ENCODE measurements at regions not wholly inside any gene's neighbourhood (a gene's known extent, or its start where the extent isn't known, plus 50 kb on each side); places are given as distances from the start of the nearest gene placed in this dataset.

DNA sequence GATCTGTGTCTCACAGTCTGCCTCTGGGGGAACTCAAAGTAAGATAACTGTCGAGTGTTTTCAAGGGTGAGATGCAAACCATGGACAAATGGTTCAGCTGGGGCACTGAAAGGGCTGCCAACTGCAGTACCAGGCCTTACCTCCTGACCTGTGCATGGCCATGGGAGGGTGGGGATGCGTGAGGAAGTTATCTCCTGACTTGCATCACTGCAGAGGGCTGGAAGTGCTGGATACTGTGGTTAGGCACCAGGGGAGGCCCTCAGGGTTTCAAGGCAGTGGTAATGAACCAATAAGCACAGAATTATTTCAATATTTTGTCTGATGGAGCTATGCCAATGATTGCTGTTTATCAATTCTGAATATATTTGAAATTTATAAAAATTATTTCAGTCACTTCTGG is 159.2 kb downstream of the CYLD start:
- no peaks in the 10 kb centered on the region for H3K36me3 Mint-ChIP-seq
- no peak overlapping the region for H3K4me3 Mint-ChIP-seq
- H3K9me3 Mint-ChIP-seq (ENCODE audit: low read depth): no peaks in the 10 kb centered on the region
- DNase-seq (no peak), ATAC-seq (no peak)
- peaks cover 1% of the 10 kb centered on the region for H3K27me3 Mint-ChIP-seq
- H3K27ac Mint-ChIP-seq: no peak overlapping the region
- CTCF ChIA-PET: no interaction called here
- no peaks in the 10 kb centered on the region for H3K4me1 Mint-ChIP-seq

DNA sequence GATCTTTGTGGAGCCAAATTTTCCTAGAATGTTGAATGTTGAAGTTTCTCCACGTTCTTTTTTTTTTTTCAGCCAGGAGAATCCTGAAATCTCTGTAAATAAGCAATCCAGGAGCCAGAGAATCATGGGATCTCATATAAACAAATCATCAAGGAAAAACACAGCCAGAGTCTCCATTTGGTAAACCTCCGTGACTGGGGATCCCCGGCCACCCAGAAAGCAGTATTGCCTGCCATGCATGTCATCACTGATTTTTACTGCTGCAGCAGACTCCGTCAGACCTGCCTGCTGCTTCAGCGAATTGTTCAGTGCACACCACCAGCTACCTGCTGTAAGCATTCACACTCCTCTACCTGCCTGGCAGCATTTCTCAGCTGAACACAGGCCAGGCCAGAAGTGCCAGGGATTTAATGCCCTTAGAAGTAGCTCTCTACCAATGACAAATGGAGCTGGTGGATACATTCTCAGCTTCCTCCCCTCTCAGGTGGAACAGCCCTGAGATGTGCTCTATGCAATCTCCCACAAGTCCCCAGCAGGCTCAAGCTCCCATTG is 158.6 kb downstream of the CYLD start:
- CTCF ChIA-PET: no interaction called here
- Mint-ChIP-seq H3K4me3 (no peak overlapping the region), H3K4me1 (no peaks in the 10 kb centered on the region), H3K27me3 (peaks cover 6% of the 10 kb centered on the region), H3K36me3 (no peaks in the 10 kb centered on the region), H3K27ac (no peak overlapping the region), H3K9me3 (ENCODE audit: low read depth) (no peaks in the 10 kb centered on the region)
- no peak for DNase-seq
- no peak for ATAC-seq

DNA sequence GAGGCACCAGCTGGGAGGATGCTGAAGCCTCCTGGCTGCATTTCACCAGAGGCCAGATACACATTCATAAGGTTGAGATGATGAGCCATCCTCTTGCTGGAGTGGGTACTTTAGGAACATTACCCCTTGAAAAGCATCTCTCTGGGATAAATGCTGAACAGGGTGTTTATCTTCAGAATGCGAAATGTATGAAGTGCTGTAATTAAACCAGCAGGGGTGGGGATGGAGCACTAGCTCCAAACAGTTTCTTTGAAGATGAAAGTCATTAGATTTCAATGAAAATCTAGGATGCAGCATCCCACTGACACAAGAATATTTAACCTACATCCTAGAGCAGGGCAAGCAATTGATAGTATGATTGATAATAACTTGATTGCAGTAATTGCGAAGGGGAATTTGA is 158.1 kb downstream of the CYLD start:
- no peaks in the 10 kb centered on the region for H3K9me3 Mint-ChIP-seq (ENCODE audit: low read depth)
- ATAC-seq (no peak), DNase-seq (no peak)
- H3K36me3 Mint-ChIP-seq: no peaks in the 10 kb centered on the region
- H3K4me1 Mint-ChIP-seq: no peaks in the 10 kb centered on the region
- no peak overlapping the region for H3K27ac Mint-ChIP-seq
- peaks cover 6% of the 10 kb centered on the region for H3K27me3 Mint-ChIP-seq
- CTCF ChIA-PET: no interaction called here
- no peak overlapping the region for H3K4me3 Mint-ChIP-seq

DNA sequence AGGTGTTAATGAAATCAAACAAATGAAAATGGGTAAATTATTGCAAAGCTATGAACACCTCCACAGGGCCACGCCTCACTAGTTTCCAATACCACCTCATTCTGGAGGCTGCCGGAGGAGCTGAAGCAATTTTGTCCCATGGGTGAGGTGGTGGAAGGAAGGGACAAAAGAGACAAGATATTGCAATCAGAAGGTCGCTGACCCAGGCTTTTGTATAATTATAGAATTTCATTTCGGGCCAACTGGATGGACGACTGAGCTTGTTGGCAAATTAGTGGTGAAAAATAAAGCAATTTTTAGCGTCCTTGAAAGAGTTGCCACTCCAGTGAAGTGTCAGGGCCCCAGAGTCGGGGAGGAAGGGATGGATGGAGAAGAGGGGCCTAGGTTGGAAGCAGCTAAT is 147.9 kb downstream of the CYLD start:
- Mint-ChIP-seq H3K36me3 (no peaks in the 10 kb centered on the region), H3K4me1 (no peaks in the 10 kb centered on the region), H3K27ac (no peak overlapping the region), H3K4me3 (no peak overlapping the region), H3K9me3 (ENCODE audit: low read depth) (no peaks in the 10 kb centered on the region), H3K27me3 (no peaks in the 10 kb centered on the region)
- CTCF ChIA-PET: no interaction called here
- ATAC-seq: no peak
- no peak for DNase-seq

DNA sequence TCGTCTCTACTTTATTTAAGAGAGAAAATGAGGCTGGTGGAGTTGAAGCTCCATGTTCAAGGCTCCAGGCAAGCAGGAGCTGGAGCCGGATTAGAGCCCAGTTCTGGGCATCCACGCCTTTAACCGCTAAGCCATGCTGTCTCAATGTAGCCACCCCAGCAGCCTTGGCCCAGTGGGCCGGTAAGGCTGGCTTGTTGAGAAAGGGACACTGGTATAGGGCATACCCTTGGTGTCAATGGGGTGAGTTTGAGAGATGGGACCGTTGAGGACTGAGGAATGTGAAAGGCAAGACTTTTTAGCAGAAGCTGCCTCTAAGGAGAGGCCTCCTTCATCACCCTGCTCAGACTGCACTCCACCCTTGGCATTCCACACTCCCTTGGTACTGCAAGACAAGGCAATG is 147.4 kb downstream of the CYLD start:
- no peak overlapping the region for H3K27ac Mint-ChIP-seq
- CTCF ChIA-PET: no interaction called here
- H3K4me1 Mint-ChIP-seq: no peaks in the 10 kb centered on the region
- no peaks in the 10 kb centered on the region for H3K27me3 Mint-ChIP-seq
- no peak for DNase-seq
- H3K9me3 Mint-ChIP-seq (ENCODE audit: low read depth): no peaks in the 10 kb centered on the region
- no peaks in the 10 kb centered on the region for H3K36me3 Mint-ChIP-seq
- H3K4me3 Mint-ChIP-seq: no peak overlapping the region
- no peak for ATAC-seq

DNA sequence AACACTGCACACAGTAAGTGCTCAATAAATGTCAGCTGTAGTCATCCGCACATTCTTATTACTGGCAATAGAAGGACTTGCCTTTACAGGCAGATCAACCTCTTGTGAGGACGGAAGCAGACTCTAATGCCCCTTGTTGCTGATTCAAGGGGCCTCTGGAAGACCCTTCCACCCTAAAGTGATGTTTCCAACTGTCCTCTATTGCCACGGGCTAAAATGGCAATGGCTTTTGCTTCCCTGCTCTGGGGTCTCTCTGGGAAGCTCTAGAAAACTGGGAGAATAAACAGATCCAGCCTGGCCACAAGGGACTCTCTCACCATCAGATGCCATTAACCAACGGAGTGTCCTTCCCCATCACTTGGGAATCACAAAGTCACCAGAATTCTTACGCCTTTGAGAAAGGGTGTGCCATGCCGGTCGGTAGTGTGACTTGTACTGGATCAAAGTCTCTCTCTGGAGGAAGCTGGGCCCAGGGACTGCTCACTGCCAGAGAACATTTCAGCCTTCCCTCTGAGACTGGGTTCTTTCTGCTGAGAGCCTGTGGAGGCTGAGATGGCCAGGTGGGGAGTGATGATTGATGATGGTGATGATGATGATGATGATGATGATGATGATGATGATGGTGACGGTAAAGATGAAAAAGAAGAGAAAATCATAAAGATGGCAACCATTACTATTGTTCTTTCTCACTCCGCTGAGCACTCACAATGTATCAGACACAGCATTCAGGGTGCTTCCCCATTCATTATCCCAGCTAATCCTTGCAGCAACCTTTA is 146.8 kb downstream of the CYLD start:
- Mint-ChIP-seq H3K36me3 (no peaks in the 10 kb centered on the region), H3K27ac (no peak overlapping the region), H3K9me3 (ENCODE audit: low read depth) (peaks cover 2% of the 10 kb centered on the region), H3K27me3 (no peaks in the 10 kb centered on the region), H3K4me1 (no peaks in the 10 kb centered on the region), H3K4me3 (no peak overlapping the region)
- CTCF ChIA-PET: no interaction called here
- no peak for ATAC-seq
- DNase-seq: no peak

DNA sequence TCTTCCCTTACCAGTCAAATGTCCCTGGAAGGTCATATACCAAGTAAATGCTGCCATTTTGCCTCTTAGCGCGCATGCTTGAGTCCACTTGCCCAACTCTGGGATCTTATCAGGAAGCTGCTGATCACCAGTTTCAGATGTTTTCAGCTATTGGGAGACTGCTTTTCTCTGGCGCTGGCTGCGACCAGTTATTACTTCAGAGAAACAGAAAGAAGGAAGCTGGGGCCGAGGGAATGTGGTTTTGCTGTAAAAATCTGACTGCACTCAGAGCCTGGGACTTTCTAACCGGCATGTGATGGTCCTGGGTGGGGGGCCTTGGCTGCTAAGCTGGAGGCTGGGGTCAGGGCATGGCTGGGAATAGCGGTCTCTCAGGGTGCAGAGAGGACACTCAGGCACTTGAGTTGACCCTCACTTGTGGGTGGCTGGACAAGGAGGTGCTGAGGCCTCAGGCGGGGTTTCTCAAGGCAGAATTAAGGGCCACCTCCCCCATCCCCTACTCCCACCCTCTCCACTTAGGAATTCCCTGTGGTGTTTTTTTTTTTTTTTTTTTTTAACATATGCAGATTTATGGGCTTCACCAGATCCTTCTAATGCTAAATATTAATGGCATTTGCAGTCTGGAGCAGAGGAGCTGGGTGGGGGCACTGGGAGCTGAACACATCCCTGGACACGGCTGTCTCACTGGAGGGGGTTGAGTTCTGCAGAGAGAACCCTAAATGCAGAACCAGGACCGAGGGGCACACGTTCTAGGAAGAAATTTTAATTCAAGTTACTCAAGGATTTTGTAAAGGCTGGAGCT is 145.8 kb downstream of the CYLD start:
- Mint-ChIP-seq H3K27me3 (no peaks in the 10 kb centered on the region), H3K4me1 (no peaks in the 10 kb centered on the region), H3K36me3 (no peaks in the 10 kb centered on the region), H3K9me3 (ENCODE audit: low read depth) (peaks cover 2% of the 10 kb centered on the region), H3K4me3 (no peak overlapping the region), H3K27ac (no peak overlapping the region)
- DNase-seq (no peak), ATAC-seq (no peak)
- CTCF ChIA-PET: no interaction called here

DNA sequence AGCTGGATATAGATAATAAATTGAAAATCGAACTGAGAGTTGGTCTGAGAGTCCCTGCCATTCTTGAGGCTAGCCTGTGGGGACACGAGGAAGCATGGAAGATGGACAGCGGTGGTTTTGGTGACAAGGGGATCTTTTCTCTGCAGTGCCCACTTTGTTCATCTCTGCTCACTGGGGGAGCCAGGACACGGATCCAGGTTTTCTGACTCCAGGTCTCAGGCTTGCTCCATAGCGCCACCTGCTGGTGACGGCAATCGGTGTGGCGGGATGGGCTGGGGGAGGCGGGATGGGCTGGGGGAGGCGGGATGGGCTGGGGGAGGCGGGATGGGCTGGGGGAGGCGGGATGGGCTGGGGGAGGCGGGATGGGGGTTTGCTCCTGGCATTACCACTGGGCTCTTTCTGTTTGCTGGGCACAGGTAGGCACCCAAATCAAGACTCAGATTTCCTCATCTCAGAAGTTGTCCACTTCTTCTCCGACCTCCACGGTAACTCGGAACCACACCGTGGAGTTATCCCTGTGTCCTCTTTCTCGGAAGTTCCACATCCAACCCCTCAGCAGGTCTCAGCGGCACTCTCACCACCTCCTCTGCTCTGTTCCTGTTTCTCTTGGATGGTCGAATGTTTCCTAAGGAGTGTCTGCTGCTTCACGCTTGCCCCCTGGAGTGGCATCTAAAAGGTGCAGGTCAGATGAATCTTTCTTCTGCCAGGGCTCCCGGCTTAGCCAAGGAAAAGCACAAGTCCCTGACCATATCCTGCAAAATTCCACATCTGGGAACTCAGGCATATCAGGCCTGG is 142.4 kb downstream of the CYLD start:
- Mint-ChIP-seq H3K36me3 (no peaks in the 10 kb centered on the region), H3K4me1 (no peaks in the 10 kb centered on the region), H3K9me3 (ENCODE audit: low read depth) (peaks cover 2% of the 10 kb centered on the region), H3K27ac (no peak overlapping the region), H3K27me3 (no peaks in the 10 kb centered on the region), H3K4me3 (no peak overlapping the region)
- CTCF ChIA-PET: interaction anchor here (1.0 to 1.5 kb wide), 2 partner anchors 9 to 16 kb away, joined by 4 read pairs; no protein-coding TSS in a partner anchor
- ATAC-seq (no peak), DNase-seq (no peak)

DNA sequence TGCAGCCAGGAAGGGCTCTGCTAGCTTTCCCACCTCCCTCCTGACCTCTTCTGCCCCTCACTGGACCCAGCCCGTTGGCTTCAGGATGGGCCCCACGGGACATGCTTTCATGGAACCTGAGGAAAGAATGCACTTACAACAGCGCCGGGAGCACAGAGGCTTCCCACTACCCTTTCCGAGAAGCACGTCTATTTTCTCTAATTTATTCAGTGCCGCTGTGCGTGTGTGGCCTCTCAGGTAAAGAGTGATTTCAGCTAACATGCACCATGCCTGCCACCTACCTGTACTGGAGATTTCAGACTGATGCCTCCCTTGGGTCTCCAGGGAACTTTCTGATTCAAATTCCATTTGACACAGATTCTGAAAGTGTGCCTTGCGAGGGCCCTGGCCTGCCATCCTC is 140.1 kb downstream of the CYLD start:
- Mint-ChIP-seq H3K27me3 (peaks cover 7% of the 10 kb centered on the region), H3K36me3 (no peaks in the 10 kb centered on the region), H3K4me3 (no peak overlapping the region), H3K4me1 (no peaks in the 10 kb centered on the region), H3K27ac (no peak overlapping the region), H3K9me3 (ENCODE audit: low read depth) (peaks cover 2% of the 10 kb centered on the region)
- no peak for ATAC-seq
- CTCF ChIA-PET: no interaction called here
- DNase-seq: peak; percentile 29

DNA sequence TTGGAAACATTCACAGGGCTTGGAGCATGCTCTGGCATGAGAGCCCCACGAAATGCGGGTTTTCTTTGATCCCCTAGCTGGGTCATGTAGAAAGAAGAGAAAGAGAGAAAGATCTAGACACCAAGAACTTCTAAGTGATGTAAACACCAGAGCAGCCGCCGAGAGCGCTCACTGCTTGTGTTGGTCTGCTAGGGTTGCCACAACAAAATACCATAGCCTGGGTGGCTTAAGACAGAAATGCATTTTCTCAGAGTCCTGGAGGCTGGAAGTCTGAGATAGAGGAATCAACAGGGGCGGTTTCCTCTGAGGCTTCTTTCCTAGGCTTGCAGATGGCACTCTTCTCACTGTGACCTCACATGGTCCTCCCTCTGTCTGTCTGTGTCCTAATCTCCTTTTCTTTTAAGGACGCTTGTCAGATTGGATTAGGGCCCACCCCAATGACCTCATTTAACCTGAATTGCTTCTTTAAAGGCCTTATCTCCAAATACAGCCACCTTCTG is 139.5 kb downstream of the CYLD start:
- no peaks in the 10 kb centered on the region for H3K4me1 Mint-ChIP-seq
- DNase-seq: peak; percentile 23
- CTCF ChIA-PET: no interaction called here
- peaks cover 7% of the 10 kb centered on the region for H3K27me3 Mint-ChIP-seq
- no peak overlapping the region for H3K27ac Mint-ChIP-seq
- H3K9me3 Mint-ChIP-seq (ENCODE audit: low read depth): peaks cover 2% of the 10 kb centered on the region
- no peak overlapping the region for H3K4me3 Mint-ChIP-seq
- no peak for ATAC-seq
- H3K36me3 Mint-ChIP-seq: no peaks in the 10 kb centered on the region

DNA sequence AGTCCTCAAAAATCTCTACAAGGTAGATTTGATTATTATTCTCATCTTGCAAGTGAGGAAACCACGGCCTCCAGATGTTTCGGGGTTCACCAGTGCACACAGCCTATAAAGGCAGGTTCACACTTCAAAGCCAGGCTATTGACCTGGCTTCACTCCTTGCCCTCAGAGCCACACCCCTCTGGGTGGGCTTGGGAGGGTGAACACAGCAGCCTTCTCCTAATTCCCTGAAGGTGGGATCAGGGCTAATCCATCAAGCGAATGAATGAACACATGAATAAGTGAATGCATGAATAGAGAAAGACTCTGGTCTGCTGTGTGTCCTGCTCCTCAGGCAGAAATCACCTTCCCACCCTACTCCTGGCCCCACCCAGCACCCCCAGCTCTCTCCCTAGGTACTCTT is 139.0 kb downstream of the CYLD start:
- Mint-ChIP-seq H3K27ac (no peak overlapping the region), H3K9me3 (ENCODE audit: low read depth) (peaks cover 2% of the 10 kb centered on the region), H3K4me3 (no peak overlapping the region), H3K27me3 (peaks cover 9% of the 10 kb centered on the region), H3K4me1 (no peaks in the 10 kb centered on the region), H3K36me3 (no peaks in the 10 kb centered on the region)
- CTCF ChIA-PET: no interaction called here
- ATAC-seq (no peak), DNase-seq (peak; percentile 18)

DNA sequence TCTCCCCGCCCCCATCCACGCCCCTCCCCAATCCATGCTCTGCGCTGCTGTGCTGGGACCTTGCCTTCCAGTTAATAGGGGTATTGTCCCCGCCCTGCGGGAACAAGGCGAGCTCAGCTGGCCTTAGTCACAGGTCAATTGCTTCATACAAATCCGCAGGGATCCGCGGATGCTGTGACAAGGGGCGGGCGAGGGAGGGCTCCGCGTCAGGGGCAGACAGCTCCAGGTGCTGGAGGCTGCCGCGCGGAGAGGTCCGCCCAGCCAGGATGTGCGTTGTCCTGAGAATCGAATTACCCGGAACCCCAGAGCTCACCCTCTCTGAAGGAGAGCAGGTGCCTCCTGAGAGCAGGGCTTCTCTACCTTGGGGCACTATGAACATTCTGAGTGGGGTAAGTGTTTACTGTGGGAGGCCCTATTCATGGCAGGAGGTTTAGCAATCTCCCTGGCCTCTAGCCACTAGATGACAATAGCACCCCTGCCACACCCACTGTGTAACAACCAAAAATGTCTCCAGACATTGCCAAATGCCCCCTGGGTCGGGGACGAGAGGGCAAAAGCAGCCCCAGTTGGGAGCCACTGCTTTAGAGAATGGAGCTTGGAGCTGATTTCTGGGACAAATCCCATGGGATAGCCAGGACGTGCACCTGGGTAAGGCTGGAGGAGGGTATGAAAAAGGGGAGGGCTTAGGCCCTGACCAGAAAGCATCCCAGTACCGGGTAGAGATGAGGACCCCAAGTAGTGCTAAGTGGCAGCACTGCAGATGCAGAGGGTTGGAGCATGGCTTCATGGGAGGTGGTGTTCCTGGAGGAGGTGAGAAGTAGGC is 138.2 kb downstream of the CYLD start:
- H3K9me3 Mint-ChIP-seq (ENCODE audit: low read depth): peaks cover 2% of the 10 kb centered on the region
- H3K4me1 Mint-ChIP-seq: no peaks in the 10 kb centered on the region
- H3K4me3 Mint-ChIP-seq: no peak overlapping the region
- H3K27me3 Mint-ChIP-seq: peaks cover 12% of the 10 kb centered on the region
- CTCF ChIA-PET: no interaction called here
- DNase-seq (peak; percentile 29), ATAC-seq (no peak)
- no peaks in the 10 kb centered on the region for H3K36me3 Mint-ChIP-seq
- H3K27ac Mint-ChIP-seq: no peak overlapping the region

Measured in activated CD8-positive, alpha-beta memory T cell treated with anti-CD3 and anti-CD28 coated beads, Interleukin-2, amount 10 ng/mL, durations not matched to agents 7 days and 5 days (primary cell).